Endothelial cell of umbilical vein (primary cell): ENCODE measurements at regions not wholly inside any gene's neighbourhood (a gene's known extent, or its start where the extent isn't known, plus 50 kb on each side); places are given as distances from the start of the nearest gene placed in this dataset.

Experiments used
- CTCF ChIP-seq, 2 donors: IDR thresholded peaks; 1 replicate in 1 of 2; 2 replicates in 1 of 2; pipeline ENCODE4 v1.5.1; 2011; ENCODE audit warnings: low read length in 2 of 2, mild to moderate bottlenecking in 2 of 2, moderate library complexity in 2 of 2, control low read depth in 1 of 2, inconsistent platforms in 1 of 2, low read depth in 1 of 2; ENCODE audit not compliant: insufficient read depth in 1 of 2; ENCODE audit errors: extremely low read depth in 1 of 2
- EZH2 ChIP-seq: IDR thresholded peaks from 2 replicates; pipeline ENCODE4 v1.6.1; 2012; ENCODE audit warnings: borderline replicate concordance, low read depth, mild to moderate bottlenecking, moderate library complexity, low read length, inconsistent platforms; ENCODE audit not compliant: severe bottlenecking
- FOS ChIP-seq: IDR thresholded peaks from 2 replicates; pipeline ENCODE4 v1.6.1; 2011; ENCODE audit warnings: mild to moderate bottlenecking, low read length, moderate library complexity, borderline replicate concordance; ENCODE audit not compliant: insufficient read depth
- JUN ChIP-seq: IDR thresholded peaks from 2 replicates; pipeline ENCODE4 v1.6.1; 2011; ENCODE audit warnings: borderline replicate concordance, low read depth; ENCODE audit not compliant: insufficient read length, insufficient read depth
- MAX ChIP-seq: IDR thresholded peaks from 2 replicates; pipeline ENCODE4 v1.6.1; 2011; ENCODE audit not compliant: insufficient read depth, insufficient read length
- MYC ChIP-seq: IDR thresholded peaks from one replicate; pipeline ENCODE4 v1.6.1; 2011; ENCODE audit warnings: mild to moderate bottlenecking, low read depth, low read length
- POLR2A ChIP-seq: IDR thresholded peaks from 2 replicates; pipeline ENCODE4 v1.6.1; 2012; ENCODE audit warnings: low read depth, mild to moderate bottlenecking, control low read depth, low read length
- POLR2AphosphoS5 ChIP-seq: IDR thresholded peaks from 2 replicates; pipeline ENCODE4 v1.6.1; 2012; ENCODE audit warnings: low read depth, mild to moderate bottlenecking, control low read depth, low read length, moderate library complexity; ENCODE audit not compliant: insufficient read depth

DNA sequence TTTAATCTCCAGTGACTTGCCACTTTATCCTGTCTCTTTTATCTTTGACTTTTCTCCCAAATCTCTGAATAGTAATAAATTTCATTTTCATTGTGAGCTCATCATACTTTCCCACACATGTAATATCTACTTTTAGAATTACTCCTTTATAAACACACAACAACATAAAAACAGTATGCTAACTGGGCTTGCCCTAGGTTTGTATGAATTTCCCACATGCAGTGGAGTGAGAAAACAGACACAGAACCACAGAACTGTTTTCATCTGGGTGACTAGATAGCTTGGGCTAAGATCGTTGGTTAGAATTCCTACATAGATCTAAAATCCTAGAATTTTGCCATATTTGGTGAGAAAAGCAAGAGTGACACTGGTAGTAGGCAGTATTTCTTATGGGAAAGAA lies 409.5 kb downstream of the SPRY1 start:
- TF ChIP-seq CTCF (IDR thresholded peaks at IDR 0.05; ENCODE audit: extremely low read depth in 1 of 2, insufficient read depth in 1 of 2, low read depth in 1 of 2, low read length in 2 of 2) (no peak), EZH2 (no peak), MYC (no peak), POLR2AphosphoS5 (no peak), POLR2A (no peak), FOS (no peak), MAX (no peak), JUN (no peak)
